Fibroblast of lung (primary cell): ENCODE measurements at regions not wholly inside any gene's neighbourhood (a gene's known extent, or its start where the extent isn't known, plus 50 kb on each side); places are given as distances from the start of the nearest gene placed in this dataset.

ENCODE experiments used
- DNase-seq, 2 donors: peaks; one replicate each; pipeline versions ENCODE4 v3.0.0 to v3.0.0-alpha.2; 2010; ENCODE audit warnings: low read depth in 2 of 2
- H2AFZ ChIP-seq: 2 replicates; pipeline ENCODE4 v1.5.1; 2012; ENCODE audit warnings: low read length, control low read depth, inconsistent platforms
- H3K27ac ChIP-seq: 2 replicates; pipeline ENCODE4 v1.5.1; 2011; ENCODE audit warnings: low read length, control low read depth; ENCODE audit not compliant: insufficient read depth
- H3K27me3 ChIP-seq: 2 replicates; pipeline ENCODE4 v1.5.1; 2011; ENCODE audit warnings: mild to moderate bottlenecking, low read length; ENCODE audit not compliant: control insufficient read depth, insufficient read depth
- H3K36me3 ChIP-seq: 2 replicates; pipeline ENCODE4 v1.5.1; 2011; ENCODE audit warnings: low read length; ENCODE audit not compliant: control insufficient read depth, insufficient read depth
- H3K4me1 ChIP-seq: 2 replicates; pipeline ENCODE4 v1.5.1; 2011; ENCODE audit warnings: low read length; ENCODE audit not compliant: control insufficient read depth, insufficient read depth; ENCODE audit errors: extremely low read depth
- H3K4me2 ChIP-seq: 2 replicates; pipeline ENCODE4 v1.5.1; 2011; ENCODE audit warnings: low read length, control low read depth; ENCODE audit not compliant: insufficient read depth; ENCODE audit errors: extremely low read depth
- H3K4me3 ChIP-seq, 4 experiments: fragments of 200-600 bp in 1 of 4; sonication (generic) in 1 of 4; replicated peaks in 1 of 4; 2 replicates each; pipeline ENCODE4 v1.5.1; 2011 to 2016; ENCODE audit warnings: low read length in 4 of 4, low read depth in 3 of 4, mild to moderate bottlenecking in 3 of 4, control low read depth in 2 of 4, inconsistent platforms in 1 of 4, mixed read lengths in 1 of 4; ENCODE audit not compliant: insufficient read depth in 1 of 4; ENCODE audit errors: control extremely low read depth in 1 of 4
- H3K79me2 ChIP-seq: 2 replicates; pipeline ENCODE4 v1.5.1; 2012; ENCODE audit warnings: mild to moderate bottlenecking, low read length, inconsistent platforms; ENCODE audit not compliant: control insufficient read depth, insufficient read depth
- H3K9ac ChIP-seq: 2 replicates; pipeline ENCODE4 v1.5.1; 2011; ENCODE audit warnings: mild to moderate bottlenecking, low read length, control low read depth; ENCODE audit not compliant: insufficient read depth
- H3K9me3 ChIP-seq: 2 replicates; pipeline ENCODE4 v1.5.1; 2012; ENCODE audit warnings: low read depth, low read length; ENCODE audit not compliant: control insufficient read depth, insufficient read depth
- H4K20me1 ChIP-seq: 2 replicates; pipeline ENCODE4 v1.5.1; 2011; ENCODE audit warnings: low read length; ENCODE audit not compliant: control insufficient read depth, insufficient read depth; ENCODE audit errors: extremely low read depth
- CTCF ChIP-seq, 2 donors: IDR thresholded peaks in 1 of 2; conservative IDR thresholded peaks in 1 of 2; 1 replicate in 1 of 2; 2 replicates in 1 of 2; pipeline ENCODE4 v1.5.1; 2011 to 2012; ENCODE audit warnings: low read length in 2 of 2, control low read depth in 1 of 2, inconsistent platforms in 1 of 2, low read depth in 1 of 2, mild to moderate bottlenecking in 1 of 2
- EZH2 ChIP-seq: IDR thresholded peaks from 2 replicates; pipeline ENCODE4 v1.5.1; 2012; ENCODE audit warnings: low read length, control low read depth, mild to moderate bottlenecking; ENCODE audit errors: missing control alignments

- no peaks in the 10 kb centered on the region for H3K79me2 ChIP-seq
- no peaks in the 10 kb centered on the region for H3K4me1 ChIP-seq
- no peaks in the 10 kb centered on the region for H3K9me3 ChIP-seq
- no peak for TF ChIP-seq EZH2
- TF ChIP-seq CTCF (conservative IDR thresholded peaks at IDR 0.05 in 1 of 2, IDR thresholded peaks at IDR 0.05 in 1 of 2; ENCODE audit: low read depth in 1 of 2, low read length in 2 of 2), result no peak
- H3K27me3 ChIP-seq, result no peaks in the 10 kb centered on the region
- no peak overlapping the region for H3K27ac ChIP-seq
- H3K4me2 ChIP-seq, result no peak overlapping the region
- no peaks in the 10 kb centered on the region for H4K20me1 ChIP-seq
- no peak overlapping the region for H2AFZ ChIP-seq
- H3K4me3 ChIP-seq, result no peak overlapping the region
- no peak overlapping the region for H3K9ac ChIP-seq
- H3K36me3 ChIP-seq, result no peaks in the 10 kb centered on the region
- DNase-seq, result no peak
Observed at GRCh38 chr21:43298546-43299440, 128.1 kb downstream of the SIK1 start.

- Histone ChIP-seq H3K9ac (no peak overlapping the region), H3K36me3 (no peaks in the 10 kb centered on the region), H3K4me1 (no peaks in the 10 kb centered on the region), H4K20me1 (no peaks in the 10 kb centered on the region), H3K27ac (no peak overlapping the region), H3K4me3 (no peak overlapping the region), H3K27me3 (no peaks in the 10 kb centered on the region), H3K9me3 (no peaks in the 10 kb centered on the region), H3K4me2 (no peak overlapping the region), H2AFZ (no peak overlapping the region), H3K79me2 (no peaks in the 10 kb centered on the region)
- DNase-seq, result no peak
- TF ChIP-seq EZH2 (no peak), CTCF (conservative IDR thresholded peaks at IDR 0.05 in 1 of 2, IDR thresholded peaks at IDR 0.05 in 1 of 2; ENCODE audit: low read depth in 1 of 2, low read length in 2 of 2) (no peak)
Observed at GRCh38 chr21:43297989-43298388, 128.9 kb downstream of the SIK1 start.

- Histone ChIP-seq H3K36me3 (no peaks in the 10 kb centered on the region), H2AFZ (no peak overlapping the region), H3K27me3 (no peaks in the 10 kb centered on the region), H3K4me2 (no peak overlapping the region), H3K4me3 (no peak overlapping the region), H3K9me3 (no peaks in the 10 kb centered on the region), H3K27ac (no peak overlapping the region), H3K9ac (no peak overlapping the region), H3K79me2 (no peaks in the 10 kb centered on the region), H3K4me1 (no peaks in the 10 kb centered on the region), H4K20me1 (no peaks in the 10 kb centered on the region)
- no peak for DNase-seq
- TF ChIP-seq CTCF (conservative IDR thresholded peaks at IDR 0.05 in 1 of 2, IDR thresholded peaks at IDR 0.05 in 1 of 2; ENCODE audit: low read depth in 1 of 2, low read length in 2 of 2), result no peak
- no peak for TF ChIP-seq EZH2
Observed at GRCh38 chr21:43297391-43297981, 128.7 kb downstream of the CRYAA start.
